ENCODE measurements at regions not wholly inside any gene's neighbourhood (a gene's known extent, or its start where the extent isn't known, plus 50 kb on each side); places are given as distances from the start of the nearest gene placed in this dataset.

- TF ChIP-seq KAT7 (CRISPR knock-in tag; IDR thresholded peaks at IDR 0.05; ENCODE audit: borderline replicate concordance) (no peak), CTCF (IDR thresholded peaks at IDR 0.05) (no peak)
Observed at GRCh38 chr7:142685877-142686508, 63.3 kb upstream of the PRSS1 start.
